H9 (cell line): ENCODE measurements at regions not wholly inside any gene's neighbourhood (a gene's known extent, or its start where the extent isn't known, plus 50 kb on each side); places are given as distances from the start of the nearest gene placed in this dataset.

Experiments used
- DNase-seq: peaks from one replicate; pipeline ENCODE4 v3.0.0-alpha.2; 2017
- H2AFZ ChIP-seq: one replicate; pipeline ENCODE4 v1.6.1; 2013; ENCODE audit warnings: mild to moderate bottlenecking, low read length, control low read depth, moderate library complexity
- H2AK5ac ChIP-seq: 2 replicates; pipeline ENCODE4 v1.6.1; 2013; ENCODE audit warnings: low read length, control low read depth, mixed read lengths; ENCODE audit not compliant: insufficient read length
- H2BK120ac ChIP-seq: one replicate; pipeline ENCODE4 v1.6.1; 2013; ENCODE audit warnings: low read depth, mild to moderate bottlenecking, low read length, control low read depth, inconsistent platforms; ENCODE audit not compliant: poor library complexity, severe bottlenecking
- H2BK12ac ChIP-seq: 2 replicates; pipeline ENCODE4 v1.6.1; 2013; ENCODE audit warnings: low read length, control low read depth, mixed read lengths, low read depth; ENCODE audit not compliant: insufficient read length
- H2BK15ac ChIP-seq: 2 replicates; pipeline ENCODE4 v1.6.1; 2013; ENCODE audit warnings: low read depth, low read length, control low read depth
- H2BK20ac ChIP-seq: one replicate; pipeline ENCODE4 v1.6.1; 2013; ENCODE audit warnings: low read depth, mild to moderate bottlenecking, low read length, control low read depth, inconsistent platforms; ENCODE audit not compliant: poor library complexity, severe bottlenecking
- H2BK5ac ChIP-seq: 2 replicates; pipeline ENCODE4 v1.6.1; 2013; ENCODE audit warnings: low read length, control low read depth, mixed read lengths; ENCODE audit not compliant: insufficient read length
- H3K14ac ChIP-seq: 2 replicates; pipeline ENCODE4 v1.6.1; 2013; ENCODE audit warnings: low read length, control low read depth; ENCODE audit not compliant: insufficient read depth
- H3K18ac ChIP-seq: 2 replicates; pipeline ENCODE4 v1.6.1; 2013; ENCODE audit warnings: low read depth, mild to moderate bottlenecking, mixed read lengths, low read length, control low read depth; ENCODE audit not compliant: insufficient read length
- H3K23ac ChIP-seq: 2 replicates; pipeline ENCODE4 v1.6.1; 2013; ENCODE audit warnings: low read length, control low read depth, mixed read lengths, low read depth; ENCODE audit not compliant: insufficient read length
- H3K23me2 ChIP-seq: 2 replicates; pipeline ENCODE4 v1.6.1; 2013; ENCODE audit warnings: low read depth, mild to moderate bottlenecking, mixed read lengths, low read length, control low read depth; ENCODE audit not compliant: insufficient read length, poor library complexity, severe bottlenecking
- H3K27ac ChIP-seq: 2 replicates; pipeline ENCODE4 v1.5.1; 2013; ENCODE audit warnings: low read length, control low read depth, mixed read lengths, low read depth; ENCODE audit not compliant: insufficient read length
- H3K27me3 ChIP-seq: 2 replicates; pipeline ENCODE4 v1.6.1; 2013; ENCODE audit warnings: low read length, control low read depth, inconsistent platforms; ENCODE audit not compliant: insufficient read depth
- H3K4ac ChIP-seq: 2 replicates; pipeline ENCODE4 v1.6.1; 2013; ENCODE audit warnings: low read depth, mild to moderate bottlenecking, control low read depth, inconsistent platforms, low read length, moderate library complexity
- H3K4me1 ChIP-seq: 2 replicates; pipeline ENCODE4 v1.6.1; 2013; ENCODE audit warnings: low read length, control low read depth, inconsistent platforms; ENCODE audit not compliant: insufficient read depth
- H3K4me2 ChIP-seq: 2 replicates; pipeline ENCODE4 v1.6.1; 2013; ENCODE audit warnings: low read length, control low read depth, mixed read lengths; ENCODE audit not compliant: insufficient read length, insufficient read depth
- H3K56ac ChIP-seq: 2 replicates; pipeline ENCODE4 v1.6.1; 2013; ENCODE audit warnings: low read depth, mild to moderate bottlenecking, mixed read lengths, low read length, control low read depth; ENCODE audit not compliant: insufficient read length
- H3K79me1 ChIP-seq: 2 replicates; pipeline ENCODE4 v1.6.1; 2013; ENCODE audit warnings: low read depth, mild to moderate bottlenecking, moderate library complexity, low read length, control low read depth, inconsistent platforms; ENCODE audit not compliant: insufficient read depth, poor library complexity, severe bottlenecking
- H3K79me2 ChIP-seq: 2 replicates; pipeline ENCODE4 v1.6.1; 2013; ENCODE audit warnings: low read length, control low read depth, inconsistent platforms; ENCODE audit not compliant: insufficient read depth
- H3K9ac ChIP-seq: 2 replicates; pipeline ENCODE4 v1.6.1; 2013; ENCODE audit warnings: low read length, control low read depth, mixed read lengths; ENCODE audit not compliant: insufficient read length; ENCODE audit errors: extremely low read depth
- H3K9me3 ChIP-seq: one replicate; pipeline ENCODE4 v1.6.1; 2013; ENCODE audit warnings: low read depth, low read length, inconsistent platforms; ENCODE audit not compliant: control insufficient read depth
- H3T11ph ChIP-seq: one replicate; pipeline ENCODE4 v1.6.1; 2013; ENCODE audit warnings: mild to moderate bottlenecking, low read length, control low read depth, inconsistent platforms
- H4K20me1 ChIP-seq: one replicate; pipeline ENCODE4 v1.6.1; 2013; ENCODE audit not compliant: control insufficient read depth, insufficient read length, insufficient read depth
- H4K5ac ChIP-seq: 2 replicates; pipeline ENCODE4 v1.6.1; 2013; ENCODE audit warnings: low read depth, mild to moderate bottlenecking, mixed read lengths, low read length, control low read depth; ENCODE audit not compliant: insufficient read length
- H4K8ac ChIP-seq: replicated peaks from 2 replicates; pipeline ENCODE4 v1.6.1; 2013; ENCODE audit warnings: low read length, control low read depth, mixed read lengths, low read depth; ENCODE audit not compliant: insufficient read length
- H4K91ac ChIP-seq: 2 replicates; pipeline ENCODE4 v1.6.1; 2013; ENCODE audit warnings: low read depth, mild to moderate bottlenecking, moderate library complexity, mixed read lengths, low read length, control low read depth; ENCODE audit not compliant: insufficient read length
- H3K27ac Mint-ChIP-seq, 3 experiments: 2 replicates in 2 of 3; 3 replicates in 1 of 3; pipeline ENCODE4 v1.8.0; 2020 to 2021; ENCODE audit warnings: mixed read lengths in 3 of 3, mild to moderate bottlenecking in 1 of 3, moderate library complexity in 1 of 3
- H3K27me3 Mint-ChIP-seq: 2 replicates; pipeline ENCODE4 v1.8.0; 2021; ENCODE audit warnings: low read depth, mild to moderate bottlenecking, moderate library complexity, mixed read lengths
- H3K36me3 Mint-ChIP-seq, 3 experiments: 2 replicates in 2 of 3; 3 replicates in 1 of 3; pipeline ENCODE4 v1.8.0; 2020 to 2021; ENCODE audit warnings: low read depth in 3 of 3, mixed read lengths in 3 of 3; ENCODE audit not compliant: insufficient read depth in 1 of 3
- H3K4me1 Mint-ChIP-seq, 2 experiments: 2 replicates each; pipeline ENCODE4 v1.8.0; 2020; ENCODE audit warnings: mixed read lengths in 2 of 2
- H3K4me3 Mint-ChIP-seq, 2 experiments: 2 replicates in 1 of 2; 3 replicates in 1 of 2; pipeline ENCODE4 v1.8.0; 2020 to 2021; ENCODE audit warnings: mild to moderate bottlenecking in 2 of 2, mixed read lengths in 2 of 2, moderate library complexity in 1 of 2
- H3K9me3 Mint-ChIP-seq, 2 experiments: 2 replicates in 1 of 2; 3 replicates in 1 of 2; pipeline ENCODE4 v1.8.0; 2020; ENCODE audit warnings: mild to moderate bottlenecking in 2 of 2, mixed read lengths in 2 of 2, moderate library complexity in 1 of 2
- CTCF ChIP-seq: fragments of 200-600 bp; sonication (generic); conservative IDR thresholded peaks from 3 replicates; pipeline ENCODE4 v1.8.0; 2021; ENCODE audit warnings: antibody characterized with exemption, mild to moderate bottlenecking
- WGBS: extraction: QIAGEN DNeasy Blood & Tissue Kit; methylation state at CpG from one replicate; pipeline ENCODE4 v1.1.7; 2013; ENCODE audit warnings: missing lambda C conversion rate, low lambda C conversion rate, mixed read lengths; ENCODE audit not compliant: insufficient read length; ENCODE audit errors: extremely low coverage; 5-methylcytosine and 5-hydroxymethylcytosine counted together

- Histone ChIP-seq H3K4ac (no peak overlapping the region), H4K20me1 (no peaks in the 10 kb centered on the region), H3K4me1 (no peaks in the 10 kb centered on the region), H3K27ac (no peak overlapping the region), H2AFZ (no peak overlapping the region), H3T11ph (no peak overlapping the region), H4K91ac (no peak overlapping the region), H2BK20ac (no peak overlapping the region), H3K18ac (no peak overlapping the region), H2BK120ac (no peak overlapping the region), H2BK12ac (no peak overlapping the region), H3K23ac (no peak overlapping the region), H2AK5ac (no peak overlapping the region), H3K56ac (no peak overlapping the region), H3K79me1 (no peaks in the 10 kb centered on the region), H2BK15ac (no peak overlapping the region), H3K4me2 (no peak overlapping the region), H3K27me3 (no peaks in the 10 kb centered on the region), H2BK5ac (no peak overlapping the region), H3K9me3 (peaks cover 1% of the 10 kb centered on the region), H3K23me2 (no peaks in the 10 kb centered on the region), H4K5ac (no peak overlapping the region), H3K9ac (no peak overlapping the region), H4K8ac (no peak overlapping the region), H3K14ac (no peak overlapping the region), H3K79me2 (no peaks in the 10 kb centered on the region)
- no peak for TF ChIP-seq CTCF
- Mint-ChIP-seq H3K9me3 (peaks cover 12 to 13% of the 10 kb centered on the region in 2 experiments), H3K27ac (no peak overlapping the region; a peak in 1 of 7 replicates), H3K4me1 (no peaks in the 10 kb centered on the region), H3K27me3 (peaks cover 2% of the 10 kb centered on the region; the same call in 1 of the 2 replicates), H3K4me3 (no peak overlapping the region), H3K36me3 (peaks cover 9 to 16% (median 15%) of the 10 kb centered on the region in 3 experiments)
- WGBS: no CpG with 5 or more reads among the region's 1 CpG
- DNase-seq: no peak
Measured at GRCh38 chr5:108607421-108607820, 140.3 kb upstream of the FER start.
